AG04450 (cell line): ENCODE measurements at regions not wholly inside any gene's neighbourhood (a gene's known extent, or its start where the extent isn't known, plus 50 kb on each side); places are given as distances from the start of the nearest gene placed in this dataset.

Experiments
- CTCF ChIA-PET: fragments of 300-600, 350-600 bp; formaldehyde crosslinking; extraction: SDS; loops from one replicate; lab custom pipeline; 2022; ENCODE audit warnings: antibody characterized with exemption, inconsistent platforms; lab: Charles Lee
- POLR2A ChIA-PET: fragments of 350-600 bp; formaldehyde crosslinking; extraction: SDS; loops from one replicate; lab custom pipeline; 2021; ENCODE audit warnings: antibody characterized with exemption, inconsistent platforms; lab: Yijun Ruan, JAX
- DNase-seq: peaks from one replicate; pipeline ENCODE4 v3.0.0-alpha.2; 2011; ENCODE audit warnings: low read depth, low spot score
- H3K27ac ChIP-seq: one replicate; pipeline ENCODE4 v1.5.1; 2012; ENCODE audit warnings: low read depth, low read length, control low read depth
- H3K27me3 ChIP-seq: one replicate; pipeline ENCODE4 v1.6.0; 2012; ENCODE audit warnings: low read length; ENCODE audit not compliant: control insufficient read depth, insufficient read depth
- H3K4me3 ChIP-seq: 2 replicates; pipeline ENCODE4 v1.5.1; 2011; ENCODE audit warnings: mild to moderate bottlenecking, low read depth, low read length, control low read depth
- H3K9me3 ChIP-seq: 2 replicates; pipeline ENCODE4 v1.5.1; 2012; ENCODE audit warnings: low read length; ENCODE audit not compliant: control insufficient read depth, insufficient read depth
- TF ChIP-seq, protein P1 (sequence below): IDR thresholded peaks from 2 replicates; pipeline ENCODE4 v1.5.1; 2011; ENCODE audit warnings: low read depth, low read length, control low read depth, inconsistent platforms

- Histone ChIP-seq H3K27me3 (no peaks in the 10 kb centered on the region), H3K4me3 (no peak overlapping the region), H3K9me3 (no peaks in the 10 kb centered on the region), H3K27ac (no peak overlapping the region)
- TF ChIP-seq, protein P1, sequence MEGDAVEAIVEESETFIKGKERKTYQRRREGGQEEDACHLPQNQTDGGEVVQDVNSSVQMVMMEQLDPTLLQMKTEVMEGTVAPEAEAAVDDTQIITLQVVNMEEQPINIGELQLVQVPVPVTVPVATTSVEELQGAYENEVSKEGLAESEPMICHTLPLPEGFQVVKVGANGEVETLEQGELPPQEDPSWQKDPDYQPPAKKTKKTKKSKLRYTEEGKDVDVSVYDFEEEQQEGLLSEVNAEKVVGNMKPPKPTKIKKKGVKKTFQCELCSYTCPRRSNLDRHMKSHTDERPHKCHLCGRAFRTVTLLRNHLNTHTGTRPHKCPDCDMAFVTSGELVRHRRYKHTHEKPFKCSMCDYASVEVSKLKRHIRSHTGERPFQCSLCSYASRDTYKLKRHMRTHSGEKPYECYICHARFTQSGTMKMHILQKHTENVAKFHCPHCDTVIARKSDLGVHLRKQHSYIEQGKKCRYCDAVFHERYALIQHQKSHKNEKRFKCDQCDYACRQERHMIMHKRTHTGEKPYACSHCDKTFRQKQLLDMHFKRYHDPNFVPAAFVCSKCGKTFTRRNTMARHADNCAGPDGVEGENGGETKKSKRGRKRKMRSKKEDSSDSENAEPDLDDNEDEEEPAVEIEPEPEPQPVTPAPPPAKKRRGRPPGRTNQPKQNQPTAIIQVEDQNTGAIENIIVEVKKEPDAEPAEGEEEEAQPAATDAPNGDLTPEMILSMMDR: no peak
- no peak for DNase-seq
- ChIA-PET POLR2A (no interaction called here), CTCF (no interaction called here)
Measured at GRCh38 chr2:22213237-22213636, 1089.5 kb downstream of the TDRD15 start.

GRCh38 chr2:22215517-22215916, 1091.7 kb downstream of the TDRD15 start:
- H3K27ac ChIP-seq: no peak overlapping the region
- ChIA-PET CTCF (no interaction called here), POLR2A (no interaction called here)
- H3K9me3 ChIP-seq: no peaks in the 10 kb centered on the region
- H3K4me3 ChIP-seq: no peak overlapping the region
- TF ChIP-seq, protein P1: no peak
- no peaks in the 10 kb centered on the region for H3K27me3 ChIP-seq
- no peak for DNase-seq

- POLR2A ChIA-PET: no interaction called here
Measured at GRCh38 chr2:22217881-22218280, 1094.1 kb downstream of the TDRD15 start.

GRCh38 chr2:22221006-22221405, 1097.2 kb downstream of the TDRD15 start:
- Histone ChIP-seq H3K27me3 (no peaks in the 10 kb centered on the region), H3K9me3 (no peaks in the 10 kb centered on the region), H3K4me3 (no peak overlapping the region), H3K27ac (no peak overlapping the region)
- no peak for DNase-seq
- POLR2A ChIA-PET: no interaction called here
- CTCF ChIA-PET: no interaction called here
- TF ChIP-seq, protein P1: no peak

More at GRCh38 chr2:22217881-22218280, 1094.1 kb downstream of the TDRD15 start:
- no peak overlapping the region for H3K4me3 ChIP-seq
- H3K27ac ChIP-seq: no peak overlapping the region
- H3K27me3 ChIP-seq: no peaks in the 10 kb centered on the region
- no peak for DNase-seq
- TF ChIP-seq, protein P1: no peak
- H3K9me3 ChIP-seq: no peaks in the 10 kb centered on the region
- CTCF ChIA-PET: no interaction called here

DNA sequence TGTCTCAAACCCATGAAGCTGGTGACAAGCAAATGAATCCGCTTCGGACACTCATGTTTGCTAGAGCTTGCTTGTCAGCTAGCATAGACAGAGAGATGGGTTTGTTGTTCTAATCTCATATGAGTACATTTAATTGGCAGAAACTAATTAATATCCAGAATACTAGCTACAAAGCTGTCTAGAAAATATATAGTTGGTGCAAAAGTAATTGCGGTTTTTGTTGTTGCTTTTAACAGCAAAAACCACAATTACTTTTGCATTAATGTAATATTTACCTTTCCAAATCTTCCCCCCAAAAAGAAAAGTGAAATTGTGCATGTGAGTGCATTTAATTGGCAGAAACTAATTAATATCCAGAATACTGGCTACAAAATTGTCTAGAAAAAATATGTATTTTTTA, 1115.2 kb downstream of the TDRD15 start:
- no peak for DNase-seq
- no peaks in the 10 kb centered on the region for H3K9me3 ChIP-seq
- TF ChIP-seq, protein P1: no peak
- H3K27me3 ChIP-seq: no peaks in the 10 kb centered on the region
- H3K27ac ChIP-seq: no peak overlapping the region
- POLR2A ChIA-PET: no interaction called here
- no peak overlapping the region for H3K4me3 ChIP-seq
- CTCF ChIA-PET: no interaction called here
